Endodermal cell (in vitro differentiated cells): ENCODE measurements at regions not wholly inside any gene's neighbourhood (a gene's known extent, or its start where the extent isn't known, plus 50 kb on each side); places are given as distances from the start of the nearest gene placed in this dataset.

Experiments
- DNase-seq: peaks from one replicate; pipeline ENCODE4 v3.0.0-alpha.2; 2017
- H3K27ac ChIP-seq: 2 replicates; pipeline ENCODE4 v1.5.1; 2013; ENCODE audit warnings: mild to moderate bottlenecking, low read depth, low read length, moderate library complexity
- H3K27me3 ChIP-seq: 2 replicates; pipeline ENCODE4 v1.6.1; 2013; ENCODE audit warnings: mild to moderate bottlenecking, low read length, moderate library complexity; ENCODE audit not compliant: insufficient read depth, control insufficient read depth, poor library complexity, severe bottlenecking
- H3K36me3 ChIP-seq: 2 replicates; pipeline ENCODE4 v1.7.0; 2013; ENCODE audit warnings: mild to moderate bottlenecking, low read length, moderate library complexity; ENCODE audit not compliant: control insufficient read depth, insufficient read depth
- H3K4me1 ChIP-seq: one replicate; pipeline ENCODE4 v1.7.0; 2013; ENCODE audit warnings: low read length; ENCODE audit not compliant: control insufficient read depth, insufficient read depth
- H3K4me3 ChIP-seq: 2 replicates; pipeline ENCODE4 v1.5.1; 2013; ENCODE audit warnings: mild to moderate bottlenecking, low read length, moderate library complexity
- H3K9ac ChIP-seq: 2 replicates; pipeline ENCODE4 v1.6.1; 2013; ENCODE audit warnings: mild to moderate bottlenecking, low read length, moderate library complexity; ENCODE audit not compliant: poor library complexity, severe bottlenecking; ENCODE audit errors: extremely low read depth
- H3K9me3 ChIP-seq: 2 replicates; pipeline ENCODE4 v1.6.1; 2013; ENCODE audit warnings: mild to moderate bottlenecking, low read length, moderate library complexity; ENCODE audit not compliant: control insufficient read depth
- H3K27ac Mint-ChIP-seq: 2 replicates; pipeline ENCODE4 v1.8.0; 2020; ENCODE audit warnings: mixed read lengths
- H3K27me3 Mint-ChIP-seq: 2 replicates; pipeline ENCODE4 v1.8.0; 2021; ENCODE audit warnings: mild to moderate bottlenecking, mixed read lengths; ENCODE audit not compliant: insufficient read depth
- H3K36me3 Mint-ChIP-seq: 2 replicates; pipeline ENCODE4 v1.8.0; 2020; ENCODE audit warnings: low read depth, mixed read lengths
- H3K4me1 Mint-ChIP-seq: 2 replicates; pipeline ENCODE4 v1.8.0; 2020; ENCODE audit warnings: mixed read lengths
- H3K4me3 Mint-ChIP-seq: 2 replicates; pipeline ENCODE4 v1.8.0; 2020; ENCODE audit warnings: mild to moderate bottlenecking, moderate library complexity, mixed read lengths
- H3K9me3 Mint-ChIP-seq: 2 replicates; pipeline ENCODE4 v1.8.0; 2020; ENCODE audit warnings: mild to moderate bottlenecking, mixed read lengths
- WGBS, 2 experiments: methylation state at CpG; one replicate each; pipeline versions ENCODE4 v1.1.5 to v1.1.7; 2013; ENCODE audit warnings: missing lambda C conversion rate in 2 of 2, mixed read lengths in 1 of 2; ENCODE audit not compliant: insufficient coverage in 1 of 2, insufficient read length in 1 of 2; 5-methylcytosine and 5-hydroxymethylcytosine counted together
- TF ChIP-seq, protein P1 (sequence below): fragments of 200-600 bp; sonication (generic); conservative IDR thresholded peaks from 2 replicates; pipeline ENCODE4 v1.5.0; 2021; ENCODE audit warnings: antibody characterized with exemption, mild to moderate bottlenecking

DNA sequence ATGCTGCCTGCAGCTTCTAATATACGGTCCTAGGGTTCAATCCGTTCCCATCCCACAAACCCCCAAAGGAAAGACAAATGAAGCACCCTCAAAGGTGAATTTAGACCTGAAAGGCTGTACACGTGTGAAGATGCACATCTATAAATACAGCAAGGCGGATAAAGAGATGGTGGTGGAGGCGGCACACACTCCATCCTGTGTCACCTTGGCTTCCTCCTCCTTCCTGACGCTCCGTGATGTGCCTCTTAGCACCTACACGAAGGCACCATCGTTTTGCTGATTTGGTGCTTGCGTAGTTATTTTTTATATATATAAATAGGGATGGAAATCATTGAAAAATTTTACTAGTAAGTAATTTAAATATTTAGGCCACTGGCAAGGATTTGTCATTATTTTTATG is 359.4 kb downstream of the NPHP4 start:
- Histone ChIP-seq H3K36me3 (no peaks in the 10 kb centered on the region), H3K4me1 (no peaks in the 10 kb centered on the region), H3K9ac (no peak overlapping the region), H3K27me3 (no peaks in the 10 kb centered on the region), H3K9me3 (no peaks in the 10 kb centered on the region), H3K27ac (no peak overlapping the region), H3K4me3 (no peak overlapping the region)
- Mint-ChIP-seq H3K4me3 (no peak overlapping the region), H3K36me3 (no peaks in the 10 kb centered on the region), H3K9me3 (peaks cover 1% of the 10 kb centered on the region), H3K4me1 (no peaks in the 10 kb centered on the region), H3K27me3 (peaks cover 6% of the 10 kb centered on the region), H3K27ac (no peak overlapping the region)
- TF ChIP-seq, protein P1, sequence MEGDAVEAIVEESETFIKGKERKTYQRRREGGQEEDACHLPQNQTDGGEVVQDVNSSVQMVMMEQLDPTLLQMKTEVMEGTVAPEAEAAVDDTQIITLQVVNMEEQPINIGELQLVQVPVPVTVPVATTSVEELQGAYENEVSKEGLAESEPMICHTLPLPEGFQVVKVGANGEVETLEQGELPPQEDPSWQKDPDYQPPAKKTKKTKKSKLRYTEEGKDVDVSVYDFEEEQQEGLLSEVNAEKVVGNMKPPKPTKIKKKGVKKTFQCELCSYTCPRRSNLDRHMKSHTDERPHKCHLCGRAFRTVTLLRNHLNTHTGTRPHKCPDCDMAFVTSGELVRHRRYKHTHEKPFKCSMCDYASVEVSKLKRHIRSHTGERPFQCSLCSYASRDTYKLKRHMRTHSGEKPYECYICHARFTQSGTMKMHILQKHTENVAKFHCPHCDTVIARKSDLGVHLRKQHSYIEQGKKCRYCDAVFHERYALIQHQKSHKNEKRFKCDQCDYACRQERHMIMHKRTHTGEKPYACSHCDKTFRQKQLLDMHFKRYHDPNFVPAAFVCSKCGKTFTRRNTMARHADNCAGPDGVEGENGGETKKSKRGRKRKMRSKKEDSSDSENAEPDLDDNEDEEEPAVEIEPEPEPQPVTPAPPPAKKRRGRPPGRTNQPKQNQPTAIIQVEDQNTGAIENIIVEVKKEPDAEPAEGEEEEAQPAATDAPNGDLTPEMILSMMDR, result no peak
- peak; percentile 24 for DNase-seq
- WGBS, 2 experiments, result 88 to 93% methylated on average over 5 to 7 of the region's 10 CpGs

DNA sequence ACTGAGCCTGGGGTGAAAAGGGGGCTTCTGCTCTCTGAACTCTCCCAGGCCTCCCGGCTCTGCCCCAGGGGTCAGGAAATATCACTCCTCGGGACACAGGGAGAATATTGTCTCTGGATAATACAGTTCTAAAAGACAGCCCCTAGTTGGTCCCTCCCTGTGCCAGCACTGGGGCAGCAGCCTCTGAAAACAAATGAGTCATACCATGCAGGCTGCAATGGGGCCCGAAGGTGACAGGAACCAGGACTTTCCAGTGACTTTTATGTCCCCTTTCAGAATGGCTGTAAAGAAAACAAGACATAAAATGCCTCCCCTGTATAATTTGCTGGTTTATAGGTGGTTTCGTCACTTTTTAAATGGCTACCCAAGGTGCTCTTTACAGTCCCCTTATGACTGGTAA is 360.0 kb downstream of the NPHP4 start:
- H3K27ac ChIP-seq, result no peak overlapping the region
- DNase-seq, result peak; percentile 44
- Mint-ChIP-seq H3K4me1 (no peaks in the 10 kb centered on the region), H3K9me3 (peaks cover under 1% of the 10 kb centered on the region), H3K27ac (no peak overlapping the region), H3K4me3 (no peak overlapping the region), H3K36me3 (no peaks in the 10 kb centered on the region), H3K27me3 (peaks cover 6% of the 10 kb centered on the region)
- no peak overlapping the region for H3K9ac ChIP-seq
- 51 to 76% methylated on average over 2 to 4 of the region's 4 CpGs for whole genome bisulfite sequencing, 2 experiments
- no peaks in the 10 kb centered on the region for H3K4me1 ChIP-seq
- H3K4me3 ChIP-seq, result no peak overlapping the region
- no peaks in the 10 kb centered on the region for H3K36me3 ChIP-seq
- H3K27me3 ChIP-seq, result no peaks in the 10 kb centered on the region
- TF ChIP-seq, protein P1, result no peak
- no peaks in the 10 kb centered on the region for H3K9me3 ChIP-seq

- TF ChIP-seq, protein P1, result no peak
- no peak overlapping the region for H3K27ac ChIP-seq
- H3K36me3 Mint-ChIP-seq, result no peaks in the 10 kb centered on the region
- H3K4me1 Mint-ChIP-seq, result no peaks in the 10 kb centered on the region
- H3K4me3 ChIP-seq, result no peak overlapping the region
- H3K36me3 ChIP-seq, result no peaks in the 10 kb centered on the region
- 88 to 100% methylated on average over 1 to 2 of the region's 2 CpGs for WGBS, 2 experiments
- DNase-seq, result no peak
- no peaks in the 10 kb centered on the region for H3K9me3 Mint-ChIP-seq
- no peak overlapping the region for H3K9ac ChIP-seq
- no peaks in the 10 kb centered on the region for H3K4me1 ChIP-seq
- no peaks in the 10 kb centered on the region for H3K27me3 ChIP-seq
- H3K27me3 Mint-ChIP-seq, result peaks cover 3% of the 10 kb centered on the region
- no peak overlapping the region for H3K27ac Mint-ChIP-seq
- H3K4me3 Mint-ChIP-seq, result no peak overlapping the region
- no peaks in the 10 kb centered on the region for H3K9me3 ChIP-seq
These were observed 363.8 kb downstream of the NPHP4 start for GRCh38 chr1:5628416-5628815.
